Tongue (tissue), 1 donor: ENCODE measurements at regions not wholly inside any gene's neighbourhood (a gene's known extent, or its start where the extent isn't known, plus 50 kb on each side); places are given as distances from the start of the nearest gene placed in this dataset.
"Not testable (repeated sequence)": the region's sequence is repeated elsewhere in the genome, so short reads cannot be mapped to it uniquely, and the experiment has no call there.

Experiments used
- DNase-seq: peaks from one replicate; pipeline ENCODE4 v3.0.0-alpha.2; 2015

GRCh38 chr12:7591531-7591930 lies 74.2 kb downstream of the APOBEC1 start:
- DNase-seq, result no peak

GRCh38 chr12:7590085-7590484 lies 75.6 kb downstream of the APOBEC1 start:
- not testable (repeated sequence) for DNase-seq

GRCh38 chr12:7588742-7589329 lies 76.9 kb downstream of the APOBEC1 start:
- DNase-seq, result peak; percentile 46

- not testable (repeated sequence) for DNase-seq
These were observed 80.6 kb upstream of the CD163 start for GRCh38 chr12:7584137-7584536.

GRCh38 chr12:7583471-7583870 lies 79.9 kb upstream of the CD163 start:
- DNase-seq, result no peak

GRCh38 chr12:7582796-7583195 lies 79.2 kb upstream of the CD163 start:
- no peak for DNase-seq

GRCh38 chr12:7581625-7582024 lies 78.0 kb upstream of the CD163 start:
- no peak for DNase-seq

GRCh38 chr12:7581046-7581445 lies 77.5 kb upstream of the CD163 start:
- no peak for DNase-seq

- peak; percentile 2 for DNase-seq
These were observed 67.7 kb upstream of the CD163 start for GRCh38 chr12:7571257-7571656.

GRCh38 chr12:7557227-7557626 lies 53.6 kb upstream of the CD163 start:
- DNase-seq, result no peak

GRCh38 chr12:7555752-7556151 lies 52.2 kb upstream of the CD163 start:
- peak; percentile 37 for DNase-seq

- DNase-seq, result not testable (repeated sequence)
These were observed 51.3 kb upstream of the CD163 start for GRCh38 chr12:7554831-7555230.
